KMS-11 (cell line): ENCODE measurements at regions not wholly inside any gene's neighbourhood (a gene's known extent, or its start where the extent isn't known, plus 50 kb on each side); places are given as distances from the start of the nearest gene placed in this dataset.

Experiments
- H2AFZ ChIP-seq: fragments of 200-600 bp; sonication (generic); 2 replicates; pipeline ENCODE4 v1.6.1; 2016; ENCODE audit warnings: antibody characterized with exemption, mixed run types, low read depth
- H3K27ac ChIP-seq: fragments of 200-600 bp; sonication (generic); 2 replicates; pipeline ENCODE4 v1.6.1; 2016; ENCODE audit warnings: mild to moderate bottlenecking, mixed run types
- H3K27me3 ChIP-seq: fragments of 200-600 bp; sonication (generic); 2 replicates; pipeline ENCODE4 v1.6.1; 2017; ENCODE audit warnings: mild to moderate bottlenecking, low read depth, mixed run types, moderate library complexity; ENCODE audit not compliant: insufficient read depth
- H3K36me3 ChIP-seq: fragments of 200-600 bp; sonication (generic); 2 replicates; pipeline ENCODE4 v1.6.1; 2017; ENCODE audit warnings: mild to moderate bottlenecking, mixed run types; ENCODE audit not compliant: insufficient read depth
- H3K4me1 ChIP-seq: fragments of 200-600 bp; sonication (generic); 2 replicates; pipeline ENCODE4 v1.6.1; 2016; ENCODE audit warnings: mild to moderate bottlenecking, low read depth, mixed run types; ENCODE audit not compliant: poor library complexity, severe bottlenecking
- H3K4me2 ChIP-seq: fragments of 200-600 bp; sonication (generic); 2 replicates; pipeline ENCODE4 v1.7.0; 2016; ENCODE audit warnings: mild to moderate bottlenecking, mixed run types
- H3K4me3 ChIP-seq: fragments of 200-600 bp; sonication (generic); IDR thresholded peaks from 2 replicates; pipeline ENCODE4 v1.6.1; 2017; ENCODE audit warnings: low read depth, low read length, mixed read lengths; ENCODE audit not compliant: insufficient read depth
- H3K79me2 ChIP-seq: fragments of 200-600 bp; sonication (generic); 2 replicates; pipeline ENCODE4 v1.6.1; 2016; ENCODE audit warnings: low read depth, mixed run types; ENCODE audit not compliant: insufficient read depth
- H3K9ac ChIP-seq: fragments of 200-600 bp; sonication (generic); 2 replicates; pipeline ENCODE4 v1.6.1; 2016; ENCODE audit warnings: mild to moderate bottlenecking, mixed run types
- H4K20me1 ChIP-seq: fragments of 200-600 bp; sonication (generic); 2 replicates; pipeline ENCODE4 v1.6.1; 2016; ENCODE audit warnings: mild to moderate bottlenecking, mixed run types; ENCODE audit not compliant: insufficient read depth
- TF ChIP-seq, protein P1 (sequence below): fragments of 200-600 bp; sonication (generic); conservative IDR thresholded peaks from 2 replicates; pipeline ENCODE4 v1.6.1; 2017; ENCODE audit warnings: low read depth, mild to moderate bottlenecking, antibody characterized with exemption, low read length, moderate library complexity, mixed read lengths

DNA sequence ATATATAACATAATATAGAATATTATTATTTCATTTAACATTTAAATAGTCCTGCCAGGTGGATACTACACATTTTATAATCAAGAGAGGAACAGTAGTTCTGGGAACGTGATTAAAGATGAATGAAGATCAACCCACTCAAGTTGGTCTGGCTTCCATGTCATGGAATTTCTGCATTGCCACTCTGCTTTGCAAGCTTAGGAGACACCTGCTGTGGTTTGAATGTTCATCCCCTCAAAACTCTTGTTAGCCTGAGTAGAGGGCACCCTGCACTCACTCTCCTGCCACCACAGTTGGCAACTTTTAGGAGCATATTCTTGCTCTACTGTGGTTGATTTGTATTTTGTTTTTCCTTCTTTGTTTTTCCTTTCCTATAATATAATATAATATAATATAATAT is 153.2 kb downstream of the GLUL start:
- Histone ChIP-seq H3K36me3 (no peaks in the 10 kb centered on the region), H3K4me3 (no peak overlapping the region), H3K27me3 (no peaks in the 10 kb centered on the region), H2AFZ (no peak overlapping the region), H3K4me1 (no peaks in the 10 kb centered on the region), H3K9ac (no peak overlapping the region), H3K79me2 (no peaks in the 10 kb centered on the region), H3K4me2 (no peak overlapping the region), H4K20me1 (no peaks in the 10 kb centered on the region), H3K27ac (no peak overlapping the region)
- TF ChIP-seq, protein P1, sequence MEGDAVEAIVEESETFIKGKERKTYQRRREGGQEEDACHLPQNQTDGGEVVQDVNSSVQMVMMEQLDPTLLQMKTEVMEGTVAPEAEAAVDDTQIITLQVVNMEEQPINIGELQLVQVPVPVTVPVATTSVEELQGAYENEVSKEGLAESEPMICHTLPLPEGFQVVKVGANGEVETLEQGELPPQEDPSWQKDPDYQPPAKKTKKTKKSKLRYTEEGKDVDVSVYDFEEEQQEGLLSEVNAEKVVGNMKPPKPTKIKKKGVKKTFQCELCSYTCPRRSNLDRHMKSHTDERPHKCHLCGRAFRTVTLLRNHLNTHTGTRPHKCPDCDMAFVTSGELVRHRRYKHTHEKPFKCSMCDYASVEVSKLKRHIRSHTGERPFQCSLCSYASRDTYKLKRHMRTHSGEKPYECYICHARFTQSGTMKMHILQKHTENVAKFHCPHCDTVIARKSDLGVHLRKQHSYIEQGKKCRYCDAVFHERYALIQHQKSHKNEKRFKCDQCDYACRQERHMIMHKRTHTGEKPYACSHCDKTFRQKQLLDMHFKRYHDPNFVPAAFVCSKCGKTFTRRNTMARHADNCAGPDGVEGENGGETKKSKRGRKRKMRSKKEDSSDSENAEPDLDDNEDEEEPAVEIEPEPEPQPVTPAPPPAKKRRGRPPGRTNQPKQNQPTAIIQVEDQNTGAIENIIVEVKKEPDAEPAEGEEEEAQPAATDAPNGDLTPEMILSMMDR = no peak

GRCh38 chr1:182237329-182237728 is 154.3 kb downstream of the GLUL start:
- H3K4me2 ChIP-seq = no peak overlapping the region
- no peaks in the 10 kb centered on the region for H3K4me1 ChIP-seq
- TF ChIP-seq, protein P1 = no peak
- no peaks in the 10 kb centered on the region for H3K79me2 ChIP-seq
- H3K27ac ChIP-seq = no peak overlapping the region
- no peak overlapping the region for H3K9ac ChIP-seq
- no peaks in the 10 kb centered on the region for H3K36me3 ChIP-seq
- no peak overlapping the region for H2AFZ ChIP-seq
- no peak overlapping the region for H3K4me3 ChIP-seq
- no peaks in the 10 kb centered on the region for H4K20me1 ChIP-seq
- no peaks in the 10 kb centered on the region for H3K27me3 ChIP-seq

- no peaks in the 10 kb centered on the region for H3K4me1 ChIP-seq
- H3K27me3 ChIP-seq = no peaks in the 10 kb centered on the region
- no peak overlapping the region for H2AFZ ChIP-seq
- no peaks in the 10 kb centered on the region for H3K36me3 ChIP-seq
- H3K4me3 ChIP-seq = no peak overlapping the region
- TF ChIP-seq, protein P1 = no peak
- H4K20me1 ChIP-seq = no peaks in the 10 kb centered on the region
- H3K79me2 ChIP-seq = no peaks in the 10 kb centered on the region
- H3K4me2 ChIP-seq = no peak overlapping the region
- no peak overlapping the region for H3K9ac ChIP-seq
- H3K27ac ChIP-seq = no peak overlapping the region
Observed at GRCh38 chr1:182236651-182237077, 154.9 kb downstream of the GLUL start.

DNA sequence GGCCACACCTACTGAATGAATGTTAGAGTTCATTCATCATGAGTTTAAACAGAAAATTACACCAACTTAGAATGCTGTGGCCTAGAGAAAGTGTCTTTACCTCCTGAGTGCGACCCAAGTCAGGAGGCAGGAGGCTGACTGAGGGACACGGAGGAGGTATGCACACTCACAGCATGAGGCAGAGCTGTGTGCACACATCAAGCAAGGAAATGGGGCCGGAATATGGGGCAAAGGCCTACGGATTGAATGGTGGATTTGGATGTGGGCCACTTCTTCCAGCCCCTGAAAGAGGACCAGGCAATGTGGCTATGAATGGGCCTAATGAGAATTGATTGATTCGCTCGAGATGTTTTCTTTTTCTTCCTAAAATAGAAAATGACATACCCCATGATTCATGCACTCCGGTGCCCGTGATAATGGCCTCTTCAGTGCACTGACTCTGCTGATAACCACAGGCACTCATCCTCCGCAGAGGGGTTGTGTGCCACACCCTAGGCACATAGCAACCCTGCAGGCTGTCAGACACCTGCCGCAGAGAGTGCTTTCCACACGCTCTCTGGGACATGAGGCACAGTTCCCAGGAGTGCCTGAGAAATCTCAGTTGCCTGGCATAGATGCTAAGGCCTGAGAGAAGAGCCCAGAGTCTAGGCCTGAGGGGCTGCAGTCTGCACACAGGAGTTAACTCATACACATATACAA is 155.5 kb downstream of the GLUL start:
- no peak overlapping the region for H3K4me3 ChIP-seq
- H3K27ac ChIP-seq = no peak overlapping the region
- no peaks in the 10 kb centered on the region for H3K36me3 ChIP-seq
- H3K27me3 ChIP-seq = no peaks in the 10 kb centered on the region
- no peak overlapping the region for H2AFZ ChIP-seq
- TF ChIP-seq, protein P1 = no peak
- H4K20me1 ChIP-seq = no peaks in the 10 kb centered on the region
- no peak overlapping the region for H3K4me2 ChIP-seq
- no peaks in the 10 kb centered on the region for H3K79me2 ChIP-seq
- H3K9ac ChIP-seq = no peak overlapping the region
- H3K4me1 ChIP-seq = no peaks in the 10 kb centered on the region
